DOHH2 (cell line): ENCODE measurements at regions not wholly inside any gene's neighbourhood (a gene's known extent, or its start where the extent isn't known, plus 50 kb on each side); places are given as distances from the start of the nearest gene placed in this dataset.
"Not testable (repeated sequence)": the region's sequence is repeated elsewhere in the genome, so short reads cannot be mapped to it uniquely, and the experiment has no call there.

Source experiments
- H3F3A ChIP-seq: fragments of 200-600 bp; sonication (generic), shearing (Covaris generic); 2 replicates; pipeline ENCODE4 v1.6.0; 2016; ENCODE audit warnings: antibody characterized with exemption, mild to moderate bottlenecking; ENCODE audit not compliant: control insufficient read depth, insufficient read depth
- H3K27ac ChIP-seq: fragments of 200-600 bp; sonication (generic); 2 replicates; pipeline ENCODE4 v1.5.1; 2014; ENCODE audit warnings: low read depth, mild to moderate bottlenecking, low read length, moderate library complexity
- H3K27me3 ChIP-seq: fragments of 200-600 bp; sonication (generic); 2 replicates; pipeline ENCODE4 v1.6.1; 2014; ENCODE audit warnings: mild to moderate bottlenecking, low read length, mixed read lengths; ENCODE audit not compliant: control insufficient read depth
- H3K36me3 ChIP-seq: fragments of 200-600 bp; sonication (generic); 2 replicates; pipeline ENCODE4 v1.6.1; 2014; ENCODE audit warnings: mild to moderate bottlenecking, low read length, moderate library complexity, mixed read lengths; ENCODE audit not compliant: control insufficient read depth
- H3K4me1 ChIP-seq: fragments of 200-600 bp; sonication (generic); 2 replicates; pipeline ENCODE4 v1.6.1; 2014; ENCODE audit warnings: mild to moderate bottlenecking, low read length, mixed read lengths; ENCODE audit not compliant: control insufficient read depth
- H3K4me2 ChIP-seq: fragments of 200-600 bp; sonication (generic); 2 replicates; pipeline ENCODE4 v1.6.0; 2014; ENCODE audit warnings: mild to moderate bottlenecking, low read length, moderate library complexity
- H3K4me3 ChIP-seq: fragments of 200-600 bp; sonication (generic); 2 replicates; pipeline ENCODE4 v1.5.1; 2014; ENCODE audit warnings: mild to moderate bottlenecking, low read length, mixed read lengths
- H3K79me2 ChIP-seq: fragments of 200-600 bp; sonication (generic); 2 replicates; pipeline ENCODE4 v1.6.1; 2014; ENCODE audit warnings: mild to moderate bottlenecking, low read length, mixed read lengths; ENCODE audit not compliant: control insufficient read depth
- H3K9me2 ChIP-seq: fragments of 200-600 bp; sonication (generic); replicated peaks from 2 replicates; pipeline ENCODE4 v1.6.1; 2014; ENCODE audit warnings: mild to moderate bottlenecking, low read length, mixed read lengths; ENCODE audit not compliant: control insufficient read depth
- H3K9me3 ChIP-seq: fragments of 200-600 bp; sonication (generic); 2 replicates; pipeline ENCODE4 v1.6.1; 2014; ENCODE audit warnings: antibody characterized with exemption, low read length, mixed read lengths; ENCODE audit not compliant: control insufficient read depth, insufficient read depth
- H4K20me1 ChIP-seq: fragments of 200-600 bp; sonication (generic); 2 replicates; pipeline ENCODE4 v1.6.0; 2014; ENCODE audit warnings: low read depth, mild to moderate bottlenecking, antibody characterized with exemption, low read length, moderate library complexity; ENCODE audit not compliant: control insufficient read depth, insufficient read depth
- EZH2phosphoT487 ChIP-seq: fragments of 200-600 bp; sonication (generic); IDR thresholded peaks from 2 replicates; pipeline ENCODE4 v1.6.1; 2017; ENCODE audit warnings: borderline replicate concordance, mild to moderate bottlenecking, antibody characterized with exemption, low read length, moderate library complexity, mixed read lengths
- TF ChIP-seq, protein P1 (sequence below): fragments of 200-600 bp; sonication (generic); IDR thresholded peaks from one replicate; pipeline ENCODE4 v1.5.1; 2014; ENCODE audit warnings: antibody characterized with exemption, mild to moderate bottlenecking, low read depth, low read length; ENCODE audit not compliant: poor library complexity, severe bottlenecking

DNA sequence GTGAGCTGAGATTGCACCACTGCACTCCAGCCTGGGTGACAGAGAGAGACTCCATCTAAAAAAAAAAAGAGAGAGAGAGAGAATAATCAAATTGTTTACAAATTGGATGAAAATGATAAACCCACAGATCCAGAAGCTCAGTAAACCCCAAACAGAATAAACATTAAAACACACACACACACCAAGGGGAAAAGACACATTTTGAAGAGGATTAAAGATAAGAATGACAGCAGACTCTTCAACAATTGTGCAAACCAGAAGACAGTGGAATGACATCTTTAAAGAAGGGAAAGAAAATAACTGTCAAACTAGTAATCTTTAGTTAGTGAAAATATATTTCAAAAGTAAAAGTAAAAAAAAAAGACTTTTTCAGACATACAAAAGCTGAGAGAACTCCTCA is 64.4 kb upstream of the RPL38 start:
- Histone ChIP-seq H3K4me2 (no peak overlapping the region), H3F3A (no peaks in the 10 kb centered on the region), H3K4me3 (no peak overlapping the region), H3K79me2 (no peaks in the 10 kb centered on the region), H3K9me3 (peaks cover 16% of the 10 kb centered on the region), H3K9me2 (no peaks in the 10 kb centered on the region), H3K36me3 (no peaks in the 10 kb centered on the region), H3K27ac (no peak overlapping the region), H3K4me1 (no peaks in the 10 kb centered on the region), H3K27me3 (peaks cover 11% of the 10 kb centered on the region), H4K20me1 (no peaks in the 10 kb centered on the region)
- no peak for TF ChIP-seq EZH2phosphoT487
- TF ChIP-seq, protein P1, sequence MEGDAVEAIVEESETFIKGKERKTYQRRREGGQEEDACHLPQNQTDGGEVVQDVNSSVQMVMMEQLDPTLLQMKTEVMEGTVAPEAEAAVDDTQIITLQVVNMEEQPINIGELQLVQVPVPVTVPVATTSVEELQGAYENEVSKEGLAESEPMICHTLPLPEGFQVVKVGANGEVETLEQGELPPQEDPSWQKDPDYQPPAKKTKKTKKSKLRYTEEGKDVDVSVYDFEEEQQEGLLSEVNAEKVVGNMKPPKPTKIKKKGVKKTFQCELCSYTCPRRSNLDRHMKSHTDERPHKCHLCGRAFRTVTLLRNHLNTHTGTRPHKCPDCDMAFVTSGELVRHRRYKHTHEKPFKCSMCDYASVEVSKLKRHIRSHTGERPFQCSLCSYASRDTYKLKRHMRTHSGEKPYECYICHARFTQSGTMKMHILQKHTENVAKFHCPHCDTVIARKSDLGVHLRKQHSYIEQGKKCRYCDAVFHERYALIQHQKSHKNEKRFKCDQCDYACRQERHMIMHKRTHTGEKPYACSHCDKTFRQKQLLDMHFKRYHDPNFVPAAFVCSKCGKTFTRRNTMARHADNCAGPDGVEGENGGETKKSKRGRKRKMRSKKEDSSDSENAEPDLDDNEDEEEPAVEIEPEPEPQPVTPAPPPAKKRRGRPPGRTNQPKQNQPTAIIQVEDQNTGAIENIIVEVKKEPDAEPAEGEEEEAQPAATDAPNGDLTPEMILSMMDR: no peak

DNA sequence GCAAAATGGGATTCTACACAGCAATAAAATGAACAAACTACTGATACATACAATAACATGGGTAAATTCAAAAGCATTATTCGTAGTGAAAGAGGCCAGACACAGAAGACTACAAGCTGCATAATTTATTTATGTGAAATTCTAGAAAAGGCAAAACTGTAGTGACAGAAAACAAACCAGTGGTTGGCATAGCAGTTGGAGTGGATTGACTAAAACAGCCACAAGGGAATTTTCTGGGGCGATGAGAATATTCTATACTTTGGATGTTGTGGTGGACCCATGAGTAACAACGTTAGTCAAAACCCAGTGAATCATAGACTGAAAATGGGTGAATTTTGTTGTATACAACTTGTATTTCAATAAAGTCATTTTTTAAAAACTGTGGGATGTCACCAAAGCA is 63.2 kb upstream of the RPL38 start:
- no peaks in the 10 kb centered on the region for H4K20me1 ChIP-seq
- H3K9me2 ChIP-seq: no peaks in the 10 kb centered on the region
- H3K36me3 ChIP-seq: no peaks in the 10 kb centered on the region
- peaks cover 16% of the 10 kb centered on the region for H3K9me3 ChIP-seq
- no peak overlapping the region for H3K4me2 ChIP-seq
- H3K27ac ChIP-seq: no peak overlapping the region
- H3F3A ChIP-seq: no peaks in the 10 kb centered on the region
- no peaks in the 10 kb centered on the region for H3K79me2 ChIP-seq
- no peaks in the 10 kb centered on the region for H3K4me1 ChIP-seq
- peaks cover 11% of the 10 kb centered on the region for H3K27me3 ChIP-seq
- TF ChIP-seq, protein P1: no peak
- no peak for TF ChIP-seq EZH2phosphoT487
- no peak overlapping the region for H3K4me3 ChIP-seq

DNA sequence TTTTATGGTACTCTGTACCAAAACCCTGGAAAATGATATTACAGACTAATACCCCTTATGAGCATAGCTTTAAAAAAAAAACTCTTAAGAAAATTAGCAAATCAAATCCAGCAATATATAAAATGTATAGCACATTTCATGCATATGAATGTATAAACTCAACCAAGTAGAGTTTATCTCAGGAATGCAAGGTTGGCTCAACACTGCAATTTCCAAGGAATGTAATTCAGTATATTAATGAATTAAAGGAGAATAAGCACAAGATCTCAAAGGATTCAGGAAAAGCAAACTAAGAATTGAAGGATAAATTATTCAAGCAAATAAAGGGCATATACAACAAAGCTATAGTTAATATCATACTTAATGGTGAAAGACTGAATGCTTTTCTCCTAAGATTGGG is 61.9 kb upstream of the RPL38 start:
- H4K20me1 ChIP-seq: no peaks in the 10 kb centered on the region
- H3K9me3 ChIP-seq: peaks cover 16% of the 10 kb centered on the region
- H3K79me2 ChIP-seq: no peaks in the 10 kb centered on the region
- H3K9me2 ChIP-seq: no peaks in the 10 kb centered on the region
- H3K27ac ChIP-seq: no peak overlapping the region
- no peaks in the 10 kb centered on the region for H3K36me3 ChIP-seq
- H3K4me1 ChIP-seq: no peaks in the 10 kb centered on the region
- TF ChIP-seq, protein P1: no peak
- no peak for TF ChIP-seq EZH2phosphoT487
- H3K4me3 ChIP-seq: no peak overlapping the region
- no peak overlapping the region for H3K4me2 ChIP-seq
- H3F3A ChIP-seq: no peaks in the 10 kb centered on the region
- H3K27me3 ChIP-seq: peaks cover 6% of the 10 kb centered on the region

DNA sequence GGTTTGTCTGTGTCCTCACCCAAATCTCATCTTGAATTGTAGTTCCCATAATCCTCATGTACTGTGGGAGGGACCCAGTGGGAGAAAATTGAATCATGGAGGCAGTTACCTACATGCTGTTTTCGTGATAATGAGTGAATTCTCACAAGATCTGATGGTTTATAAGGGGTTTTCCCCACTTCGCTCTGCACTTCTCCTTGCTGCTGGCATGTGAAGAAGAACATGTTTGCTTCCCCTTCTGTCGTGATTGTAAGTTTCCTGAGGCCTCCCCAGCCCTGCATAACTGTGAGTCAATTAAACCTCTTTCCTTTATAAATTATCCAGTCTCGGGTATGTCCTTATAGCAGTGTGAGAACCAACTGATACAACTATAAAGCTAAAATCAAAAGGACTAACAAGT is 60.2 kb upstream of the RPL38 start:
- not testable (repeated sequence) for H3K4me2 ChIP-seq, H4K20me1 ChIP-seq, H3K36me3 ChIP-seq, H3K27me3 ChIP-seq, H3K4me3 ChIP-seq, H3K27ac ChIP-seq, H3K4me1 ChIP-seq, H3K79me2 ChIP-seq, H3F3A ChIP-seq, H3K9me2 ChIP-seq
- H3K9me3 ChIP-seq: peaks cover 16% of the 10 kb centered on the region
